IPS-NIHi11 (cell line): ENCODE measurements at regions not wholly inside any gene's neighbourhood (a gene's known extent, or its start where the extent isn't known, plus 50 kb on each side); places are given as distances from the start of the nearest gene placed in this dataset.
"Not testable (repeated sequence)": the region's sequence is repeated elsewhere in the genome, so short reads cannot be mapped to it uniquely, and the experiment has no call there.

ENCODE experiments used
- DNase-seq: peaks from one replicate; pipeline ENCODE4 v3.0.0; 2012; ENCODE audit warnings: mixed read lengths, low spot score

DNA sequence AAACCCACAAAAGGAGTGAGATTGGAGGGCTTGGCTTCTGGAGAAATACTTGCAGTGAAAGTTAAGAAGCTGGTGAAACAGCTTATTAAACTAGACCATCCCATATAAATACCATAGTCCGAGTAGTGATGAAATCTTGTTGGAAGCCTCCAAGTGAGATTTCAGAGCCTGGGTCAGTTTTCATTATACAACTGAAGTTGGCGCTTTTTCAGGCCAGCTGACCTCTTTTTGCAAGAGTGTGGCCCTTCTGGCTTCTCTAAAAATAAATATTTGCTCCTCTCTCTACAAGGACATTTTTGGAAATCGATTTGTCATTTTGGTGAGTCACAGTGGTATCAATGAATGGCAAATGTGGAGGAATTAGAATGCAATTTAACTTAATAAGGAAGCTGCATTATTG lies 51.2 kb upstream of the THRB start:
- no peak for DNase-seq

DNA sequence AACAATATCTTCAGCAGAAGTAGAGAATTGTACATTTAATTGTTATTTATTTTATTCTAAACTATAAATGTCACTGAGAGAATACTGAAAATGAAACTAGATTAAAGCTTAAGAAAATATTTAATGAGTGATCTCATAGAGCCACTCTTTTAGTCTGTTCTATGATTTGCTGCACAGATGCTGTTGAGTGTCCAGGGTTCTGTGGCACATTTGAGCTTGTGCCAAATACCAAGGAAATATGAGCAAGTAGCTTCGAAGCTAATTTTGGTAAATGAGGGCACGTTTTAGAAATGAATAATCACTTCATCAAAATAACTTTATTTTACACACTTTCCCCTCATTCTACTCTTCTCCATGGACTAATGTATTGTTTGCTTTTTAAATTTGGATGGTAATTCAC lies 53.6 kb upstream of the THRB start:
- DNase-seq: no peak

DNA sequence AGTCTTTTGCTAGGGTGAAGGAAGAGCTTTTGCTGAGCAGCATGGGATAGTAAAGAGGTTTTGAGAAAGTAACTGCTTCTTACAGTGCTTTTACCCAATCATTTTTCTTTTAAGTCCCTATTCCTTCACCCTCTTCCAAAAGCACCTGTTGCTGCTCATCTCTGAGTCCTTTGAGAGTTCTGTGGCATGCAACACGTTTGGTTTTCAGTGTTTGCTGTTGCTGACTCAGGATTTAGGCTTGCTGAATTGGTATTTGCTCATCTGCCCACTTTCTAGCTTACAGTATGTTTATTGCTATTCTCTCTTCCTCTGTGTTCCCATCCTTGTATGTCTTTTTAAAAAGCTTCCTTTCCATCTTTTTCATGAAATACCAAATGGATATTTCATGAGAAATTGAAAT lies 55.9 kb upstream of the THRB start:
- DNase-seq: no peak

DNA sequence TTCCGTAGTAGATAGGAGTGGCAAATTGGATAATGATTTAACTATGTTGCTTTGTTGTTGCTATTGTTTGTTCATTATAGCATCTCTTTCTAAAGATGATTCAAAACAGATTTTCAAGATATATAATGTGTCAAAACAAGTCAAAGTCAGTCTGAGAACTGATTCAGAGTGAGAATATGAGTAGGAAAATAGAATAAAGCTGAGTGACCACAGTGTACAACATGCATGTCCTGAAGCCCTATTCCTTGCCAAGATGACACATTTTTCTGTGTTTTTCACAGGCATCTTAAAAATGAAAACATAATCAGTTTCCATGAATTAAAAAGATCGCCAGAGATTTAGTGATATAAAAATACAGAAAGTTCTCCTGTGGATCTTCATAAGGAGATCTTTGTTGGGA lies 57.0 kb upstream of the THRB start:
- no peak for DNase-seq

DNA sequence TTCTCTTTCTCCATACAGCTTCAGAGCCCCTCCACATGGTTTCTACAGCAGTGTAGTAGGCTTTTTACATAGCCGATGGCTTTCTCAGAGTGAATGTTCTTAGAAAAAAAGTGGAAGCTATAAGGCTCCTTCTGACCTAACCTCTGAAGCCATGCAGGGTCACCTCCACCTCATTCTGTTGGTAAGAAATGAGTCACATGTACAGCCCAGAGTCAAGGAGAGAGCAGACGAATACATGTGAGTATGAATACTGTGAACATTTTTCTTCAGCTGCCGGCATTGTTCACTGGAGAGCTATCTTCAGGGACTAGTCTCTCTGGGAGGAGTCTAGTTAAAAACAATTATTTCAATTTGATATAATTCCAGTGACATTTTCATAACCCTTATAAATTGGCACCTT lies 68.2 kb upstream of the THRB start:
- DNase-seq: no peak

DNA sequence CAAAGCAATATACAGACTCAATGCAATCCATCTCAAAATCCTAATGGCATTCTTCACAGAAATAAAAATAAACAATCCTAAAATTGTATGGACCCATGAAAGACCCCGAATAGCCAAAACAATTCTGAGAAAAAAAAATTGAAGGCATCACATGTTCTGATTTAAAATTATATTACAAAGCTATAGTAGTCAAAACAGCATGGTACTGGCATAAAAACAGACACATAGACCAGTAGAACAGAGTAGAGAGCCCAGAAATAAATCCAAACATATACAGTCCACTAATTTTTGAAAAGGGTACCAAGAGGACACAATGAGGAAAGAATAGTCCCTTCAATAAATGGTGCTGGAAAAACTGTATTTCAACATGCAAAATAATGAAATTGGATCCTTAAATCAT lies 70.4 kb upstream of the THRB start:
- DNase-seq: no peak

DNA sequence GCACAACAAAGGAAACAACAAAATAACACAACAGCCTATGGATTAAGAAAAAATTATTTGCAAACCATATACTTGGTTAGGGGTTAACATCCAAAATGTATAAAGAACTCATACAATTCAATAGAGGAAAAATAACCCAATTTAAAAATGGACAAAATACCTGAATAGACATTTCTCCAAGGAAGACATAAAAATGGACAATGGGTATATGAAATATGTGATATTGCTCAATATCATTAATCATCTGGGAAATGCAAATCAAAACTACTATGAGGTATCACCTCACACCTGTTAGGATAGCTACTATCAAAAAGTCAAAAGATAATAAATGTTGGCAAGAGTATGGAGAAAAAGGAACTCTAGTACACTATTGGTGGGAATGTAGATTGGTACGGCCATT lies 71.0 kb upstream of the THRB start:
- no peak for DNase-seq

DNA sequence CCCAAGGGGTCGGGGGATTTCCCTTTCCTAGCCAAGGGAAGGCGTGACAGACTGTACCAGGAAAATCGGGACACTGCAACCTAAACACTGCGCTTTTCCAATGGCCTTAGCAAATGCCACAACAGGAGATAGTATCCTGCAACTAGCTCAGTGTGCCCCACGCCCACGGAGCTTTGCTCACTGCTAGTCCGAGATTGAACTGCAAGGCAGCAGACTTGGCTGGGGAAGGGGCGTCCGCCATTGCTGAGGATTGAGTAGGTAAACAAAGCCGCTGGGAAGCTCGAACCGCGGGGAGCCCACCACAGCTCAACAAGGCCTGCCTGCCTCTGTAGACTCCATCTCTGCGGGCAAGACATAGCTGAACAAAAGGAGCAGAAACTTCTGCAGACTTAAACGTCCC lies 72.3 kb upstream of the THRB start:
- no peak for DNase-seq

DNA sequence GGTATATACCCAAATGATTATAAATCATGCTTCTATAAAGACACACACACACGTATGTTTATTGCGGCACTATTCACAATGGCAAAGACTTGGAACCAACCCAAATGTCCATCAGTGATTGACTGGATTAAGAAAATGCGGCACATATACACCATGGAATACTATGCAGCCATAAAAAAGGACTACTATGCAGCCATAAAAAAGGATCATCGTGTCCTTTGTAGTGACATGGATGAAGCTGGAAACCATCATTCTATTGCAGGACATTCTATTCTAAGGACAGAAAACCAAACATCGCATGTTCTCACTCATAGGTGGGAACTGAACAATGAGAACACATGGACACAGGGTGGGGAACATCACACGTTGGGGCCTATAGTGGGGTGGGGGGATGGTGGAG lies 77.8 kb upstream of the THRB start:
- not testable (repeated sequence) for DNase-seq

DNA sequence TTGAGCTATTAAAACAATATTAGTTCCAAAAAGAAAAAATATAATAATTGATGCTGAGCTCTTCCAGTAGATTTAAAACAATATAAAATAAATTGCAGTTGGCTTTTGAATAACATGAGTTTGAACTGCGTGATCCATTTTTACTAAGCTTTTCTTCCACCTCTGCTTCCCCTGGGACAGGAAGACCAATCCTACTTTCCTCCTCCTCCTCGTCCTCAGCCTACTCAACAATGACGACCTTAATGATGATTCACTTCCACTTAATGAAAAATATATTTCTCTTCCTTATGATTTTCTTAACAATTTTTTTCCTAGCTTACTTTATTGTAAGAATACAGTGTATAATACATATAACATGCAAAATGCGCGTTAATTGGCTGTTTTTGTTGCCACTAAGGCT lies 78.9 kb upstream of the THRB start:
- DNase-seq: no peak

DNA sequence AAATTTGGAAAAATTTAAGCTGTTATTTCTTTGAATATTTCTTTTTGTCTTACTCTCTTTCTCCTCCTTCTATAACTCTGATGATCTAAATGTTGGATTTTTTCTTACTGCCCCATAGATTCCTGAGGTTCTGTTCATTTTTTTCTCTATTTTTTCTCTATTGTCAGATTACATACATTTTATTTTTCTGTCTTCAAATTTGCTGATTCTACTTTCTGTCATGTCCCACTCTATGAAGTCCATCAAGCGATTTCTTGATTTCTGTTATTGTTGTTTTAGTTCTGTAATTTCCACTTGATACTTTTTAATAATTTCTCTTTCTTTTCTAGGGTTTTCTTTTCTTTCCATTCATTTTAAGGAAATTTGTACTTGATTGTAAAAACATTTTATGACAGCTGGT lies 83.7 kb upstream of the THRB start:
- no peak for DNase-seq

DNA sequence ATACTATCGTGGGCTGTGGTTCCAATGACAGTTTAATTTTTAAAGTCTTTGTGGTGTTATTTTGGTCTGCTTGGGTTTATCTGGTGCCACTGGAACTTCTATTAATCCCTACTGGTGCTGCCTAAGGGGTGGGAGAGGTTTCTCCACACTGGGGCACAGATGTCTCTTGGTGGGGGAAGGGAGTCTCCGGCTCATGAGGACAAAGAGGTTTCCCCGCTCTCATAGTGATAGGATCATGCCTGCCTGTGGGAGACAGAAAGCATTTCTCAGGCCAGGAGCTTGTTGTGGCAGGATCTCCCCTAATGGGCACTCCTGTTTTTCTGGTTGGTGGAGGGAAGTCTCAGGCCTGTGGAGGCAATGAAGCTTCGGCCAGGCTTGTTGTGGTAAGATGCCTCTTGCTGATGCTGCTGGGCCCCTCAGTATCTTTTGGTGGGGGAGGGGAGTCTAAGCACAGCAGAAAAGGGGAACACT lies 84.3 kb upstream of the THRB start:
- DNase-seq: peak; percentile 20

DNA sequence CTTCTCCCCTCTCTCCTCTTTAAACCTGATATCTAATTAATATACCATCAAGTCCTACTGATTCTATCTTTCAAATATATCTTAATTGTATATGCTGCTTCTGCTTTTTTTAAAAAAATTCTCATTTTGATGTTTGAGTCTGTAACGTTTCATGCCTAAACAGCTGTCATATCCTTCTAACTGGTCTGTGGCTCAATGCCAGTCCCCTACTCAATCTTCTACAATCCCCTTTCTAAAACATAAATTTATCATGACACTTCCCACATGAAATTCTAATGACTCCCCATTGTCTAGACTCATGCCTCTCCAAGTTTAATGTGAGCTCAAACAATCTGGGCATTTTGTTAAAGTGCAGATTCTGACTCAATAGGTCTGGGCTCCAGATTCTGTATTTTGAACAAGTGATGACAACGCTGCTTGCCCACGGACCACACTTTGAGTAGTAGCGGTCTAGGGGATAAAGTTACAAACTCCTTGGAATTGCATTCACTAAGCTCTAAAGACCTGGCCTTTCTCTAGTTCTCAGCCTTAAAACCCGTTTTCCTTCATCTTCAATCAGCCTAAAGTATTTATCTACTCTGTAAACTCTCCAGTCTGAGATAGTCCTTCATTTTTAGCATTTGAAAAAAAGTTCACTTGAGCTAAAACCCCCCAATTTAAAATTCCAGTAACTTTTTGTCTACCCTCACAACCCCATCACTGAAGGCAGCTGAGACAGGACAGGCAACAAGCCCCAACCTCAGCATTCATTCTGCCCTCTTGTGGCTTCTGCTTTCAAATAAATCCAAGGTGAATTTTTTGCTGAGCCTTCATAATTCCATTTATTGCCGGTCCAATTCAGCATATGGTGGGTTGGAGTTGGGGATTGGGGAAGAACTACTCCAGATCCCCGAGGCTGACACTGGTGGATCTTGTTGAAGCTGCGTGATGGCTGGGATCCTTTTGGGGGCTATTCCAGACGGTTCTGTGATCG lies 88.1 kb upstream of the THRB start:
- peak; percentile 15 for DNase-seq

DNA sequence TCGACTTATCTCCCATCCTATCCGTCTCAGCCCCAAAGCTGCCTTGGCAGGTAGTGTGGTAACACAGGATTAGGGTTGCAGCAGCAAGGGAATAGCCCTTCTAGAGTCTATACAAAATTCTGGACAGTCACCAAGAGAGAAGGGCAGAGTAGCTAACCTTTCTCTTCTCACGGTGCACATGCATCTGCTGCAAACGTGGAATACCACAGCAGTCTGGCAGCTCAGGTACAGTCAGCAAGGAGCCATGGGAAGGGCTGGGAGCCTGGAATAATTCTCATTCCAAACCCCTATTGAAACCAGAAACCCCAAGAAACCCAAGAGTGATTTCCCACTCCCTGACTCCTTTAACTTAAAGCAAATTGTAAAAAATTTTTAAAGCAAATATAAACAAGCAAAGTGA lies 92.3 kb upstream of the THRB start:
- no peak for DNase-seq

DNA sequence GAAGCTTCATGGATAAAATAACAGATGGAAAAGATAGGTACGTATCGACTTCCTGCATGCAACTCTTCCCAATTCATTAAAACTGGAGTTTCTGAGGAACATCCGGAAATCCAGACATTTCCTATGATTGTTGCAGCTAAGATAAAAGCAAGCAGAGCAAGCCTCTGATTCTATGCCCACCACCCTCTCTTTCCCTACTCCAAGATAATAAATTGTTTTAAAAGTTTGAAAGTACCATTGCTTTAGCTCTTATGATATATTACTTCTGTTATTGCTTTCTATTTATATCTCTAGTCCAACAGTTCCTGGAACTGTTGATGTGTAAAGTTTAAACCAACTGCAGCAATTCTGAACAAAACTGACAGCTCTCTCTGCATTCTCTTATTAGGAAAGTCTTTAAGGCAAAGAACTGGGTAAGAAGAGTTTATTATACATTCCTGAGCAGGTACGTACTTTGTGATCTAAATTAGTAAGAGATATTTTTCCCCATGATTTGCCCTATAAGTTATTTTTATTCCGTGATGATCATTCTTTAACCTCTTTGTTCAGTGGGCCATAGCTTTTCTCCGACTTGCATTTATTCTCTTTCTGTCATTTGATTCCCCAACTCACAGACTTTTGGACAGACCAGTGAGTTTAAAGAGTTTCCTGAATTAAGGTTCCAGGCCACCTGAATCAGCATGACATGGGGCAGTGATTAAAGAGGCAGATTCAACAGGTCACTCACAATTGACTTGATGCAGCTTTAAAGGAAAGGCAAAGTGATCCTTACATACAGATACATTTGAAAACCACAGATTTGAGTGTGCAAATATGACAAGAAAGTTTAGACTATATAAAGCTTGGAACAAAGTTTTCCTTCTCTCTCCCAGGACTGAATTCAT lies 94.2 kb upstream of the THRB start:
- no peak for DNase-seq

DNA sequence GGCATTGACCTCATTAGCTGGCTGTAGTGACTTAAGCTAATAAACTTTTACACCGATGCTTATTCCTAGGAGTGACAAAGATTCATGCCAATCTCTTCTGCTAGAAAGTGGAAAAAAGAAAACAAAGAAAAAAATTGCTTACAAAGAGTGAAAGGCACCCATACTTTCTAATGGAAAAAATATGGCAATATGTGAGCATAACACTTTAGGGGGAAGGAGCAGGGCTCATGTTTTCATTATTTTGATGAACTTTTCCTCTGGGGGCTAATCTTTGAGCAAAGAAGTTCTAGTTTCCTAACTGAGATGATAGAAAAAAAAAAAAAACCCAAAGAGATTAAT lies 94.8 kb upstream of the THRB start:
- no peak for DNase-seq

DNA sequence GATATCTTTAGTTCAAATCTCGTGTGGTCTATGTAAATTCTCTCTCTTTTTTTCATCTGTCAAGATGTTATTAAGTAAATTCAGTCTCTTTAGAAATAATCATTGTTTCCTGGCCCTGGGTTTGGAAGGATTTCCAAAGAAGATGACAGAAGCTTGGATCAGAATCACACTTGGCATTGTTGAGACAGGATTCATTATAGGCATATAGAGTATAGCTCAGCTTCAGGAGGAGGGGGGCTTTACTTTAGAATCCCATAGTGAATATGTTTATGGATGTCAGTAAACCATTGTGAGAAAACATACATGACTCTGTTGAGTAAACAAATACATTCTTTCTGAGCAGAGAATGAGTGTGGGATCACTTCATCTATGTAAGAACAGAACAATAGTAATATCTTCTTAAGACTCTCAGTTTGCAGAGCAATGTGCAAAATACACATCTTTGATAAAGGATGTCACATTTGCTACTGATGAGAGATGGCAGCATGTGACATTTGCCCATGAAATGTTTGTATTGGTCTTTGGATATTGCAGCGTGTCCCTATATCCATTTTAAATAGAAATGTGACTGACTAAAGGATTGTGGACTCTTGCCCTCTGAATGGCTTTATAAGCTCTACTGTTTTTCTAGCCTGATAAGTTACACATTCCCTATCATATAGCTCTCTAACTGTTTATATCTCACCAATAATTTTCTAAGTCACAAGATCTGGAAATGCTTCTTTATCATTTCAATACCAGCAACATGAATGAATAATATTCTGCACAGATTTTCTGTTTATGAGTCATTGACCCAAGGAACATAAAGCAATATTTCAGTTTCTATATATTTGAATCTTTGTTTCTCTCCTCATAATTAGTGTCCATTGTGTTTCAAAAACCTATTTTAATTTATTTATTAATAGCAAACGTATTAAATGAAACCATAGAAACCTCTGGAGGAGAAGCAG lies 95.6 kb upstream of the THRB start:
- no peak for DNase-seq

DNA sequence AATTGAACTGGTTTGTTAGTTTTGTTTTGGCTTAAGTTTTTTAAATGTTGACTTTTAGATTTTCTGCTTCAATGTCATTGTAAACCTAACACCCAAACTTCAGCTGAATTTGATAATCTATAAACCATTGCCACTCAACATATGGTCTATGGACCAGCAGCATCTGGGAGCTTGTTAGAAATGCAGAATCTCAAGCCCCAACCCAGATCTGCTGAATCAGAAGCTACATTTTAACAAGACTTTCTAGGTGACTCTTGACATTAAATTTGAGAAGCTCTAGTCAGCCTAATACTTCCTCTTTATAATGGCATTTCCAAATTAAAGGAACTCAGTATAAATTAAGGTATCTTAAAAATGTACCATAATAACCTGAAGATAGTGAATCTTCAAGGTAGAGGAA lies 96.5 kb upstream of the THRB start:
- DNase-seq: no peak

DNA sequence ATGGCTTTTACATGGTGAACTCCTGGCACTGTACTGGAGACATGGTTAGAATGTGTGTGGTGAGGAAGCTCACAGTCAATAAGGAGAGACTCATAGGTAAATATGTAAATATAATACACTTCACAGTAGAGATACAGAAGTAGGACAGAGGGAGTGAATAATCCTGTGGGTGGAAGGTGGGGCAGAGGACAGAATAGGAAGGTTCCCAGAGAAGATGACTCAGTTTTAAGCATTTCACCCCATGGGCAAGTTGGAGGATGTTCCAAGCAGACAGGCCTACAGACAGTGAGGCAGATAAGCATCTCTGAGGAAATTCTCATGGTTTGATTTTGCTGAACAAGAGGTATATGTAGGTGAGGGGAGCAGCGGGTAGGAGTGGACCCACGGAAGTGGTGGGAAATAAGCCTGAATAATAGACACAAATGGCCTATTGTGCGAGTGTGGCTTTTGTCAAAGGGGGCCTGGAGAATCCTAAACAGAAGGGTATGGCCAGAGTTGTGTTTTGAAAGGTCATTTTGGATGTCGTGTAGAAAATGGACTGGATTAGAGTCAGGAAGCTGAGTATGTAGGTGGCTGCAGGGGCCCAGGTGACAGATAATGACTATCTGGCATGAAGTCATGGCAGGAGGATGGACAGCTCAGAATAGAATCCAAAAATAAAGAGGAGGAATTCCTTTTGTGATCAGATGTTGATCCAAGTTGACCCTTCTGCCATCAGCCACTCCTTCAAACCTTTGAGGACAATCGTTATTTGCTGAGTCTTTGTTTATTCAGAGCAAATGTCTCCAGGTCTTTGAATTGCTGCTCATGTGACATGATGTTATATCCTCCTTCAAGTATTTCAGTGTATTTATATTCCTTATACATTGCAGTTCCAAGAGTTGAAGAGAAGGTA lies 97.3 kb upstream of the THRB start:
- no peak for DNase-seq

DNA sequence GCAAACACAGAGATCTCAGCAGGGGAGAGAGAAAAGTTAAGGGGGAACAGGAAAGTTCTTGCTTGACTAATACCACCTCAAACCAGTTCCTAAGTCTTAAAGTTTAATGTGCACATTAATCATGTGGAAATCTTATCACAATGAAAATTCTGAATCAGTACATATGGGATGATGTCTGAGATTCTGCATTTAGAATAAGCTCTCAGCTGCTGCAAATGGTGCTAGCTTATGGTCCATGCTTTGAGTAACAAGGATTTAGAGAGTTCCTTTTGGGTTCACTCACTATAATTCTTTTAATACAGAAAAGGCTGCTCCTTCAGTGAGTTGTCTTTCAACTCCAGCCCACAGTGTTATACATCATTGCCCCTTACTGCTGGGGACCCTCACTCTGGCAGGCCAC lies 99.5 kb upstream of the THRB start:
- DNase-seq: no peak

DNA sequence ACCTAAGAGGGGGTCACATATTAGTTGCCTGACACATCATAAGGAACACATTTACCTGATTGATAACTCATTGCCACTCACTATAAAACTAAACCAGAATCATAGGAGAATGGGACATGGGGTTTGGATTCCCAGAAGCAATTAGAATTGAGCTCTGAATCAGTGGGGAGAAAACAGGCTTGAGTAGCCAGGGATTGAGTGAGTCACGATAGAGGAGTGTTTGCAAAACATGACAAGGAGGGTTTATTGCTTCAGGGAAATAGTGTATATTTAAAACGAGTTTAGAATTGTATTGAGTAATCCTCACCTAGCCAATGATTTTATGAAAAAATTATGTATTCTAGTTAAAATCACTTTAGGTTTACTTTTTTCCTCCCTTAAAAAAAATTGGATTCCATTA lies 101.1 kb upstream of the THRB start:
- DNase-seq: no peak
